B cell (primary cell): ENCODE measurements at regions not wholly inside any gene's neighbourhood (a gene's known extent, or its start where the extent isn't known, plus 50 kb on each side); places are given as distances from the start of the nearest gene placed in this dataset.

ENCODE experiments used
- ATAC-seq: fragments of 200-7000 bp; cut with Tn5 transposase; one replicate; pipeline ENCODE4 v1.10.0; 2021; ENCODE audit warnings: low read depth, mild to moderate bottlenecking, moderate number of reproducible peaks, moderate library complexity
- CTCF ChIA-PET: fragments of 350-600 bp; sonication (Branson Sonifier 250); formaldehyde crosslinking; loops from one replicate; lab custom pipeline; 2021; ENCODE audit warnings: antibody characterized with exemption, inconsistent platforms; lab: Charles Lee
- POLR2A ChIA-PET: fragments of 350-600 bp; sonication (Branson Sonifier 250); formaldehyde crosslinking; loops from one replicate; lab custom pipeline; 2021; ENCODE audit warnings: antibody characterized with exemption; lab: Charles Lee
- DNase-seq: peaks from one replicate; pipeline ENCODE4 v3.0.0; 2013
- H2AFZ ChIP-seq: 2 replicates; pipeline ENCODE4 v1.6.1; 2012; ENCODE audit warnings: mild to moderate bottlenecking, low read depth, low read length; ENCODE audit not compliant: insufficient read depth, poor library complexity, severe bottlenecking
- H3K27ac ChIP-seq, 2 donors: 1 replicate in 1 of 2; 2 replicates in 1 of 2; pipeline ENCODE4 v1.5.1; 2012 to 2013; ENCODE audit warnings: low read length in 2 of 2, mild to moderate bottlenecking in 2 of 2, moderate library complexity in 1 of 2
- H3K27me3 ChIP-seq, 4 experiments: fragments of 200-600 bp in 1 of 4; sonication (generic) in 1 of 4; replicated peaks in 1 of 4; 1 replicate in 2 of 4; 2 replicates in 2 of 4; pipeline versions ENCODE4 v1.6.1 to v1.7.0; 2013 to 2016; ENCODE audit warnings: low read length in 3 of 4, mild to moderate bottlenecking in 2 of 4, mixed read lengths in 1 of 4, moderate library complexity in 1 of 4; ENCODE audit not compliant: insufficient read depth in 4 of 4, control insufficient read depth in 3 of 4; ENCODE audit errors: control extremely low read depth in 1 of 4
- H3K36me3 ChIP-seq, 2 experiments: replicated peaks in 1 of 2; 1 replicate in 1 of 2; 2 replicates in 1 of 2; pipeline versions ENCODE4 v1.6.1 to v1.7.1; 2013; ENCODE audit warnings: low read length in 1 of 2; ENCODE audit not compliant: insufficient read depth in 2 of 2, control insufficient read depth in 1 of 2; ENCODE audit errors: control extremely low read depth in 1 of 2, extremely low read depth in 1 of 2
- H3K4me1 ChIP-seq, 2 donors: fragments of 200-600 bp in 1 of 2; sonication (generic) in 1 of 2; 1 replicate in 1 of 2; 2 replicates in 1 of 2; pipeline versions ENCODE4 v1.5.1 to v1.6.1; 2013 to 2017; ENCODE audit warnings: low read length in 2 of 2; ENCODE audit not compliant: control insufficient read depth in 2 of 2, insufficient read depth in 2 of 2
- H3K4me2 ChIP-seq: replicated peaks from 2 replicates; pipeline ENCODE3; 2012; ENCODE audit warnings: mild to moderate bottlenecking, low read depth, low read length; ENCODE audit not compliant: poor library complexity, severe bottlenecking
- H3K4me3 ChIP-seq, 5 experiments: fragments of 200-600 bp in 1 of 5; sonication (generic) in 1 of 5; 1 replicate in 3 of 5; 2 replicates in 2 of 5; pipeline versions ENCODE4 v1.5.1 to v1.7.0; 2011 to 2016; ENCODE audit warnings: low read length in 4 of 5, mild to moderate bottlenecking in 4 of 5, low read depth in 2 of 5, control low read depth in 1 of 5, moderate library complexity in 1 of 5; ENCODE audit not compliant: insufficient read depth in 1 of 5; ENCODE audit errors: control extremely low read depth in 1 of 5, extremely low read depth in 1 of 5
- H3K79me2 ChIP-seq: fragments of 200-600 bp; sonication (generic); one replicate; pipeline ENCODE4 v1.6.0; 2016; ENCODE audit warnings: low read length; ENCODE audit not compliant: control insufficient read depth, insufficient read depth
- H3K9ac ChIP-seq: fragments of 200-600 bp; sonication (generic); 2 replicates; pipeline ENCODE4 v1.6.1; 2017; ENCODE audit warnings: mild to moderate bottlenecking, low read length, moderate library complexity
- H3K9me3 ChIP-seq, 3 donors: one replicate each; pipeline versions ENCODE4 v1.6.1 to v1.7.1; 2013; ENCODE audit warnings: low read length in 2 of 3; ENCODE audit not compliant: control insufficient read depth in 2 of 3, insufficient read depth in 1 of 3; ENCODE audit errors: control extremely low read depth in 1 of 3
- H4K20me1 ChIP-seq: 2 replicates; pipeline ENCODE4 v1.6.0; 2012; ENCODE audit warnings: mild to moderate bottlenecking, low read length; ENCODE audit not compliant: insufficient read depth, control insufficient read depth, poor library complexity, severe bottlenecking
- H3K27ac Mint-ChIP-seq: one replicate; pipeline ENCODE4 v1.8.0; 2021; ENCODE audit warnings: mixed read lengths
- H3K27me3 Mint-ChIP-seq: one replicate; pipeline ENCODE4 v1.8.0; 2021; ENCODE audit warnings: mixed read lengths
- H3K4me1 Mint-ChIP-seq: one replicate; pipeline ENCODE4 v1.8.0; 2021; ENCODE audit warnings: mixed read lengths
- H3K4me3 Mint-ChIP-seq: one replicate; pipeline ENCODE4 v1.8.0; 2021; ENCODE audit warnings: mixed read lengths
- H3K9me3 Mint-ChIP-seq: one replicate; pipeline ENCODE4 v1.8.0; 2022; ENCODE audit warnings: mixed read lengths; ENCODE audit not compliant: insufficient read depth
- EZH2 ChIP-seq: IDR thresholded peaks from 2 replicates; pipeline ENCODE4 v1.6.1; 2012; ENCODE audit warnings: borderline replicate concordance, low read depth, mild to moderate bottlenecking, moderate library complexity, low read length; ENCODE audit not compliant: insufficient read depth, poor library complexity, severe bottlenecking
- WGBS: methylation state at CpG from one replicate; pipeline ENCODE4 v1.1.5; 2013; ENCODE audit warnings: missing lambda C conversion rate; ENCODE audit not compliant: insufficient coverage; 5-methylcytosine and 5-hydroxymethylcytosine counted together
- intact Hi-C: fragments of 100-400 bp; cut with micrococcal nuclease; formaldehyde crosslinking; loops from one replicate; pipeline ENCODE4 v1.10.0; 2022
- TF ChIP-seq, protein P1 (sequence below): fragments of 200-600 bp; IDR thresholded peaks from one replicate; pipeline ENCODE4 v1.8.0; 2022; ENCODE audit warnings: antibody characterized with exemption, mild to moderate bottlenecking

DNA sequence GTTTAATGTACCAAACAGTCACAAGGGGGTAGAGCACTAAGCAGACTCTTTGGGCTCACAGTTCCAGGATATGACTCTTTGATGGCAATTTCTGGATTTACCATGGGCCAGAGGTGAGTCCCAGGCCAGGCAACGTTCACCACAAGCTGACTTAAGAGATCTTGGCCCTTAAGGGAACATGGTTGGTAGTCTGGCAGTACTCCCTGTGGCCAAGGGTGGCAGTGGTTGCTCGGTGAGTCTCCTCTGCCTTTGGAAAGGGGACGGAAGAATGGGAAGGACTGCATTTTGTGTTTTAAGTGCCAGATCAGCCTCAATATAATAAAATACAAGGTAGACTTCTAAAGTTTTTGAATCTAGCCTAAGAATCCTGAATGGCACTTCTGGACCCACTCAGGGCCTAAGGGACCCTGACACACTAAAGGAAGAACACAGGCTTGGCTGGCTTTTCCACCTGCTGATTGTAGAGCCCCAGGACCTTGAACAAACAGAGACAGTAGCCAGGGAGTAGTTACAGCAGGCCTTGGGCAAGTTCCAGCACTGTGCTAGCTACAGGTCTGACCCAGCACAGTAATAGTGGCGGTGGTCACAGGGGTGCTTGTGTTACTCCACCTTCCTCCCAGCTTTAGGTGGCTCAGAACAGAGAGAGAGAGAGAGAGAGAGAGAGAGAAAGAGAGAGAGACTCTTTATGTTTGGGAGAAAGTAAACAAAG is 730.7 kb upstream of the ALCAM start:
- ChIA-PET POLR2A (no interaction called here), CTCF (no interaction called here)
- H3K79me2 ChIP-seq = no peaks in the 10 kb centered on the region
- H3K4me3 ChIP-seq = no peak overlapping the region
- DNase-seq (no peak), ATAC-seq (no peak)
- WGBS = 71% methylated on average over 1 of the region's 4 CpGs
- Mint-ChIP-seq H3K27ac (no peak overlapping the region), H3K27me3 (no peaks in the 10 kb centered on the region), H3K4me1 (peaks cover 2% of the 10 kb centered on the region), H3K9me3 (peaks cover 13% of the 10 kb centered on the region), H3K4me3 (no peak overlapping the region)
- no peaks in the 10 kb centered on the region for H3K27me3 ChIP-seq
- TF ChIP-seq, protein P1, sequence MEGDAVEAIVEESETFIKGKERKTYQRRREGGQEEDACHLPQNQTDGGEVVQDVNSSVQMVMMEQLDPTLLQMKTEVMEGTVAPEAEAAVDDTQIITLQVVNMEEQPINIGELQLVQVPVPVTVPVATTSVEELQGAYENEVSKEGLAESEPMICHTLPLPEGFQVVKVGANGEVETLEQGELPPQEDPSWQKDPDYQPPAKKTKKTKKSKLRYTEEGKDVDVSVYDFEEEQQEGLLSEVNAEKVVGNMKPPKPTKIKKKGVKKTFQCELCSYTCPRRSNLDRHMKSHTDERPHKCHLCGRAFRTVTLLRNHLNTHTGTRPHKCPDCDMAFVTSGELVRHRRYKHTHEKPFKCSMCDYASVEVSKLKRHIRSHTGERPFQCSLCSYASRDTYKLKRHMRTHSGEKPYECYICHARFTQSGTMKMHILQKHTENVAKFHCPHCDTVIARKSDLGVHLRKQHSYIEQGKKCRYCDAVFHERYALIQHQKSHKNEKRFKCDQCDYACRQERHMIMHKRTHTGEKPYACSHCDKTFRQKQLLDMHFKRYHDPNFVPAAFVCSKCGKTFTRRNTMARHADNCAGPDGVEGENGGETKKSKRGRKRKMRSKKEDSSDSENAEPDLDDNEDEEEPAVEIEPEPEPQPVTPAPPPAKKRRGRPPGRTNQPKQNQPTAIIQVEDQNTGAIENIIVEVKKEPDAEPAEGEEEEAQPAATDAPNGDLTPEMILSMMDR = no peak
- TF ChIP-seq EZH2 = no peak
- H3K4me1 ChIP-seq = no peaks in the 10 kb centered on the region
- no peaks in the 10 kb centered on the region for H4K20me1 ChIP-seq
- no peak overlapping the region for H3K27ac ChIP-seq
- no peak overlapping the region for H3K9ac ChIP-seq
- no peaks in the 10 kb centered on the region for H3K36me3 ChIP-seq
- intact Hi-C loops = no loop called here
- no peak overlapping the region for H3K4me2 ChIP-seq
- peaks cover 0 to 8% (median 5%) of the 10 kb centered on the region in 3 donors for H3K9me3 ChIP-seq
- H2AFZ ChIP-seq = no peak overlapping the region

DNA sequence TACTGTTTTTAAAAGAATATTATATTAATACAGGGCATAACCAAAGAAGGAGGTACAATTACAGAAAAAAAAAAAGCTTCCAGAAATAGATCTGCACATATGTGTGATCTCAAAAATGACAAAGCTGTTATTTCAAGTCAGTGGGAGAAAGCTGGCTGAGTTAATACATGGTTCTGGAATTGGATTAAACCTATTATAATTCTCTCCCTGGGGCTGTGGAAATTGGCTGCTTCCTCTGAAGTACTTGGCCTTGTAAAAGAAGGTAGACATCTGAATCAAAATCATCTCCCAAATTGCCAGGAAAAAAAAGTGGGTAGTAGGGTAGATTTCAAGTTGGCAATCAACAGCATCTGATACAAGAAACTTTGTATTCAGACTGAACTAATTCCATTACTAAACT is 723.9 kb upstream of the ALCAM start:
- no peaks in the 10 kb centered on the region for H3K79me2 ChIP-seq
- ChIA-PET CTCF (no interaction called here), POLR2A (no interaction called here)
- H4K20me1 ChIP-seq = no peaks in the 10 kb centered on the region
- H2AFZ ChIP-seq = no peak overlapping the region
- H3K4me1 ChIP-seq = no peaks in the 10 kb centered on the region
- no peaks in the 10 kb centered on the region for H3K36me3 ChIP-seq
- Mint-ChIP-seq H3K9me3 (peaks cover 4% of the 10 kb centered on the region), H3K4me1 (no peaks in the 10 kb centered on the region), H3K4me3 (no peak overlapping the region), H3K27me3 (no peaks in the 10 kb centered on the region), H3K27ac (no peak overlapping the region)
- no peak for TF ChIP-seq EZH2
- TF ChIP-seq, protein P1 = no peak
- H3K27ac ChIP-seq = no peak overlapping the region
- no peaks in the 10 kb centered on the region for H3K27me3 ChIP-seq
- no peak overlapping the region for H3K4me2 ChIP-seq
- ATAC-seq = no peak
- DNase-seq = no peak
- H3K4me3 ChIP-seq = no peak overlapping the region
- H3K9ac ChIP-seq = no peak overlapping the region
- intact Hi-C loops = no loop called here
- no peaks in the 10 kb centered on the region for H3K9me3 ChIP-seq
